SK-N-SH treated with all-trans-retinoic acid at 6 μM for 48 hours (cell line): ENCODE measurements at regions not wholly inside any gene's neighbourhood (a gene's known extent, or its start where the extent isn't known, plus 50 kb on each side); places are given as distances from the start of the nearest gene placed in this dataset.

Source experiments
- ATAC-seq: fragments of 200-7000 bp; cut with Tn5 transposase; 3 replicates; pipeline ENCODE4 v1.9.1; 2020; ENCODE audit warnings: mild to moderate bottlenecking, moderate library complexity
- ARNTL ChIP-seq: fragments of 450-650 bp; formaldehyde crosslinking; IDR thresholded peaks from 2 replicates; pipeline ENCODE4 v1.5.0; 2020; ENCODE audit warnings: low read depth, mild to moderate bottlenecking, moderate library complexity, borderline replicate concordance
- BACH2 ChIP-seq: fragments of 250-450 bp; sonication (Bioruptor Pico); IDR thresholded peaks from 2 replicates; pipeline ENCODE4 v1.9.0; 2021; ENCODE audit warnings: mild to moderate bottlenecking, borderline replicate concordance
- CSDC2 ChIP-seq: fragments of 250-450 bp; sonication (Bioruptor Pico); IDR thresholded peaks from 2 replicates; pipeline ENCODE4 v1.5.0; 2020; ENCODE audit warnings: mild to moderate bottlenecking, moderate library complexity
- ESRRG ChIP-seq: fragments of 250-450 bp; sonication (Bioruptor Pico); IDR thresholded peaks from 2 replicates; pipeline ENCODE4 v1.6.1; 2021; ENCODE audit warnings: mild to moderate bottlenecking
- ISL1 ChIP-seq: fragments of 250-450 bp; sonication (Bioruptor Pico); IDR thresholded peaks from 2 replicates; pipeline ENCODE4 v2.1.2; 2022; ENCODE audit warnings: mild to moderate bottlenecking, moderate library complexity
- PPARA ChIP-seq: fragments of 250-450 bp; sonication (Bioruptor Pico); IDR thresholded peaks from 2 replicates; pipeline ENCODE4 v1.5.0; 2020; ENCODE audit warnings: mild to moderate bottlenecking, borderline replicate concordance
- RARB ChIP-seq: fragments of 250-450 bp; sonication (Bioruptor Pico); IDR thresholded peaks from 2 replicates; pipeline ENCODE4 v1.8.0; 2021; ENCODE audit warnings: mild to moderate bottlenecking, moderate library complexity
- SNAI2 ChIP-seq: fragments of 250-450 bp; sonication (Bioruptor Pico); IDR thresholded peaks from 2 replicates; pipeline ENCODE4 v1.5.0; 2020; ENCODE audit warnings: mild to moderate bottlenecking, moderate library complexity
- TCF4 ChIP-seq: fragments of 250-450 bp; sonication (Bioruptor Pico); IDR thresholded peaks from 2 replicates; pipeline ENCODE4 v1.8.0; 2021; ENCODE audit warnings: mild to moderate bottlenecking, moderate library complexity, borderline replicate concordance
- TOX ChIP-seq: fragments of 250-450 bp; sonication (Bioruptor Pico); IDR thresholded peaks from 2 replicates; pipeline ENCODE4 v1.8.0; 2021; ENCODE audit warnings: mild to moderate bottlenecking, moderate library complexity, borderline replicate concordance
- ZC3H10 ChIP-seq: fragments of 250-450 bp; sonication (Bioruptor Pico); IDR thresholded peaks from 2 replicates; pipeline ENCODE4 v1.5.1; 2021; ENCODE audit warnings: mild to moderate bottlenecking, moderate library complexity
- ZFP3 ChIP-seq: fragments of 250-450 bp; sonication (Bioruptor Pico); IDR thresholded peaks from 2 replicates; pipeline ENCODE4 v1.5.0; 2020; ENCODE audit warnings: mild to moderate bottlenecking, moderate library complexity
- ZFP30 ChIP-seq: fragments of 450-650 bp; formaldehyde crosslinking; IDR thresholded peaks from 2 replicates; pipeline ENCODE4 v1.5.0; 2022; ENCODE audit warnings: mild to moderate bottlenecking, moderate library complexity
- ZNF565 ChIP-seq: fragments of 450-650 bp; formaldehyde crosslinking; conservative IDR thresholded peaks from 2 replicates; pipeline ENCODE4 v1.5.0; 2020; ENCODE audit warnings: low read depth, mild to moderate bottlenecking, moderate library complexity
- ZNF8 ChIP-seq: fragments of 450-650 bp; formaldehyde crosslinking; IDR thresholded peaks from 2 replicates; pipeline ENCODE4 v1.5.0; 2020; ENCODE audit warnings: mild to moderate bottlenecking, moderate library complexity
- TF ChIP-seq, protein P1 (sequence below): fragments of 250-450 bp; sonication (Bioruptor Pico); IDR thresholded peaks from 2 replicates; pipeline ENCODE4 v1.8.0; 2021; ENCODE audit warnings: low read depth, mild to moderate bottlenecking, moderate library complexity, borderline replicate concordance
- TF ChIP-seq, protein P2 (sequence below): fragments of 250-450 bp; sonication (Bioruptor Pico); IDR thresholded peaks from 2 replicates; pipeline ENCODE4 v1.5.1; 2020; ENCODE audit warnings: low read depth, mild to moderate bottlenecking, moderate library complexity
- TF ChIP-seq, protein P3 (sequence below): fragments of 250-450 bp; sonication (Bioruptor Pico); IDR thresholded peaks from 2 replicates; pipeline ENCODE4 v1.5.0; 2020; ENCODE audit warnings: mild to moderate bottlenecking, moderate library complexity
- TF ChIP-seq, protein P4 (sequence below): fragments of 250-450 bp; sonication (Bioruptor Pico); IDR thresholded peaks from 2 replicates; pipeline ENCODE4 v1.5.1; 2021; ENCODE audit warnings: mild to moderate bottlenecking, moderate library complexity
- TF ChIP-seq, protein P5 (sequence below): fragments of 250-450 bp; sonication (Bioruptor Pico); IDR thresholded peaks from 2 replicates; pipeline ENCODE4 v1.8.0; 2020; ENCODE audit warnings: mild to moderate bottlenecking, moderate library complexity, borderline replicate concordance

DNA sequence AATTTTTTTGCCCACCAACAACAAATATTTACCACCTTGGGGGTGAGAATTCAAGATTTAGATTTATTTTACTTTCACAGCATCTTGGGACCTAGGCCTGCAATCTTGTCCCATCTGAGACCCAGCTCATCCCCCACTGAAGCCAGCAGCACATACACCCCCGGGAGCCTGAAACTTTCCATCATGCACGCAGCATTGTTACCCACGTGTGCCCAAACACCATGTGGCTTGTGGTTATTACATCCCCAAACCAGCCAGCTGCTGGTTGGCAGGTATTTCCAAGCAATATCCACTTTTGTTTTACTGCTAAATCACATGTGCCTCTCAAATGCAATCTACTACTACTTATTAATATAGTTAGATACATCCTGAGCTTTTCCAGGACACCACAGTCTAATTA lies 149.3 kb upstream of the NT5E start:
- no peak for ATAC-seq
- TF ChIP-seq ISL1 (CRISPR knock-in tag) (no peak), PPARA (no peak), SNAI2 (CRISPR knock-in tag) (no peak), ZFP30 (no peak), ESRRG (no peak)
- TF ChIP-seq, protein P1, sequence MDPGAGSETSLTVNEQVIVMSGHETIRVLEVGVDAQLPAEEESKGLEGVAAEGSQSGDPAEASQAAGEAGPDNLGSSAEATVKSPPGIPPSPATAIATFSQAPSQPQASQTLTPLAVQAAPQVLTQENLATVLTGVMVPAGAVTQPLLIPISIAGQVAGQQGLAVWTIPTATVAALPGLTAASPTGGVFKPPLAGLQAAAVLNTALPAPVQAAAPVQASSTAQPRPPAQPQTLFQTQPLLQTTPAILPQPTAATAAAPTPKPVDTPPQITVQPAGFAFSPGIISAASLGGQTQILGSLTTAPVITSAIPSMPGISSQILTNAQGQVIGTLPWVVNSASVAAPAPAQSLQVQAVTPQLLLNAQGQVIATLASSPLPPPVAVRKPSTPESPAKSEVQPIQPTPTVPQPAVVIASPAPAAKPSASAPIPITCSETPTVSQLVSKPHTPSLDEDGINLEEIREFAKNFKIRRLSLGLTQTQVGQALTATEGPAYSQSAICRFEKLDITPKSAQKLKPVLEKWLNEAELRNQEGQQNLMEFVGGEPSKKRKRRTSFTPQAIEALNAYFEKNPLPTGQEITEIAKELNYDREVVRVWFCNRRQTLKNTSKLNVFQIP (CRISPR knock-in tag), result no peak

DNA sequence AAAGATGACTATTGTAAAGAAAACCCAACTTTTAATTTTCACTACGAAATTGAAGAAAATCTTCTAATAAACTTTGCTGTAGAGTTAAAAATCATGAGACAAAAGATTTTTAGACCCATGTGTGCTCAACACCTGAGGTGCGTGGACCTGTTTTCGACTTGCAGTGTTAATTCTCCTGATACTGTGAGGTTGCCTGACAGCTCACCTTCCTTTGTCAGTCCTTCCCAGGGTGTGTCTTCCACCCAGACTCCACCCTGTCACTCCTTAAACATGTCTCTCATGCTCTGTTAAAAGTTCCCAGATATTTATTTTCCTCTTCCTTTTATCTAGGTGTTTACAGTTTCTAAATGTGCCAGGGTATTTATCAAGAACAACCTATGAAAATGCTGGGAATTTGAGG lies 151.3 kb upstream of the NT5E start:
- TF ChIP-seq, protein P2, sequence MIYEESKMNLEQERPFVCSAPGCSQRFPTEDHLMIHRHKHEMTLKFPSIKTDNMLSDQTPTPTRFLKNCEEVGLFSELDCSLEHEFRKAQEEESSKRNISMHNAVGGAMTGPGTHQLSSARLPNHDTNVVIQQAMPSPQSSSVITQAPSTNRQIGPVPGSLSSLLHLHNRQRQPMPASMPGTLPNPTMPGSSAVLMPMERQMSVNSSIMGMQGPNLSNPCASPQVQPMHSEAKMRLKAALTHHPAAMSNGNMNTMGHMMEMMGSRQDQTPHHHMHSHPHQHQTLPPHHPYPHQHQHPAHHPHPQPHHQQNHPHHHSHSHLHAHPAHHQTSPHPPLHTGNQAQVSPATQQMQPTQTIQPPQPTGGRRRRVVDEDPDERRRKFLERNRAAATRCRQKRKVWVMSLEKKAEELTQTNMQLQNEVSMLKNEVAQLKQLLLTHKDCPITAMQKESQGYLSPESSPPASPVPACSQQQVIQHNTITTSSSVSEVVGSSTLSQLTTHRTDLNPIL (CRISPR knock-in tag), result no peak
- TF ChIP-seq ZNF8 (CRISPR knock-in tag), result no peak
- no peak for TF ChIP-seq ZC3H10 (CRISPR knock-in tag)
- no peak for TF ChIP-seq BACH2 (CRISPR knock-in tag)
- no peak for TF ChIP-seq RARB (CRISPR knock-in tag)
- TF ChIP-seq, protein P3, sequence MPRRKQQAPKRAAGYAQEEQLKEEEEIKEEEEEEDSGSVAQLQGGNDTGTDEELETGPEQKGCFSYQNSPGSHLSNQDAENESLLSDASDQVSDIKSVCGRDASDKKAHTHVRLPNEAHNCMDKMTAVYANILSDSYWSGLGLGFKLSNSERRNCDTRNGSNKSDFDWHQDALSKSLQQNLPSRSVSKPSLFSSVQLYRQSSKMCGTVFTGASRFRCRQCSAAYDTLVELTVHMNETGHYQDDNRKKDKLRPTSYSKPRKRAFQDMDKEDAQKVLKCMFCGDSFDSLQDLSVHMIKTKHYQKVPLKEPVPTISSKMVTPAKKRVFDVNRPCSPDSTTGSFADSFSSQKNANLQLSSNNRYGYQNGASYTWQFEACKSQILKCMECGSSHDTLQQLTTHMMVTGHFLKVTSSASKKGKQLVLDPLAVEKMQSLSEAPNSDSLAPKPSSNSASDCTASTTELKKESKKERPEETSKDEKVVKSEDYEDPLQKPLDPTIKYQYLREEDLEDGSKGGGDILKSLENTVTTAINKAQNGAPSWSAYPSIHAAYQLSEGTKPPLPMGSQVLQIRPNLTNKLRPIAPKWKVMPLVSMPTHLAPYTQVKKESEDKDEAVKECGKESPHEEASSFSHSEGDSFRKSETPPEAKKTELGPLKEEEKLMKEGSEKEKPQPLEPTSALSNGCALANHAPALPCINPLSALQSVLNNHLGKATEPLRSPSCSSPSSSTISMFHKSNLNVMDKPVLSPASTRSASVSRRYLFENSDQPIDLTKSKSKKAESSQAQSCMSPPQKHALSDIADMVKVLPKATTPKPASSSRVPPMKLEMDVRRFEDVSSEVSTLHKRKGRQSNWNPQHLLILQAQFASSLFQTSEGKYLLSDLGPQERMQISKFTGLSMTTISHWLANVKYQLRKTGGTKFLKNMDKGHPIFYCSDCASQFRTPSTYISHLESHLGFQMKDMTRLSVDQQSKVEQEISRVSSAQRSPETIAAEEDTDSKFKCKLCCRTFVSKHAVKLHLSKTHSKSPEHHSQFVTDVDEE (CRISPR knock-in tag), result no peak
- no peak for TF ChIP-seq TOX
- TF ChIP-seq ZFP3 (CRISPR knock-in tag), result no peak
- TF ChIP-seq, all 23 proteins: peak for 0
- ATAC-seq, result no peak

DNA sequence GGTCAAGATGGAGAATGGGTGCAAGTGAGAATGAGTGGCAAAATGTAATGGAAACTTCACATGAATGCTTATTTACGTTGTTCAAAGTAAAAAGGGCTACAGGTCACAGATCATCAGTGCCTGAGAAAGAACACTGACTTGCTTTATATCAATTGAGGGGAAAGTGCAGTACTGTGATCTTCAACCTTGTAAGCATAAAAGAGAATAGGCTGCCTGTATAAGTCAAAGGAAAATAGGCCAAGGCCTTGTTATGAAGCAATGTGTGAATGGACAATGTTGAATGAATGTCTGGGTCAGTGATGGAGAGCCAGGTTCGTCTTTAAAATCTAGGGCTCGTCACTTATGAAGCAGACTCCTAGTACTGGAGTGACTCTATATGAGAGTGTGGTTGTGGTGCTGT lies 158.6 kb upstream of the NT5E start:
- TF ChIP-seq, protein P2 (CRISPR knock-in tag), result no peak
- TF ChIP-seq RARB (CRISPR knock-in tag) (no peak), CSDC2 (CRISPR knock-in tag) (no peak), BACH2 (CRISPR knock-in tag) (no peak), ZC3H10 (CRISPR knock-in tag) (no peak), SNAI2 (CRISPR knock-in tag) (no peak), TOX (no peak), ZFP3 (CRISPR knock-in tag) (no peak), ZNF8 (CRISPR knock-in tag) (no peak), PPARA (no peak), TCF4 (CRISPR knock-in tag) (no peak), ZFP30 (no peak), ESRRG (no peak)
- TF ChIP-seq, protein P1 (CRISPR knock-in tag), result no peak

DNA sequence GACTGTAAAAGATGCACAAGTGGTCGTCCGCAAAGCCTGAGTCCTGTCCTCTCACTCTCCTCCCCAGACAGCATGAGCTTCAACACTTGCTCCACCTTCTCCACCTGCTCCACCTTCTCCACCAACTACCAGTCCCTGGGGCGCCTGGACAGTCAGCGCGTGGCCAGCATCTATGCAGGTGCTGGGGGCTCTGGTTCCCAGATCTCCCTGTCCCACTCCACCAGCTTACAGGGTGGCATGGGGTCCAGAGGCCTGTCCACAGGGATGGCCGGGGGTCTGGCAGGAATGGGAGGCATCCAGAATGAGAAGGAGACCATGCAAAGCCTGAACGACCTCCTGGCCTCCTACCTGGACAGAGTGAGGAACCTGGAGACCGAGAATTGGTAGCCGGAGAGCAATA lies 162.2 kb upstream of the NT5E start:
- no peak for ATAC-seq
- TF ChIP-seq BACH2 (CRISPR knock-in tag) (no peak), ZNF565 (no peak), ZNF8 (CRISPR knock-in tag) (no peak), RARB (CRISPR knock-in tag) (no peak), ARNTL (no peak), SNAI2 (CRISPR knock-in tag) (no peak), CSDC2 (CRISPR knock-in tag) (no peak), TOX (no peak), ISL1 (CRISPR knock-in tag) (no peak)
- TF ChIP-seq, protein P4, sequence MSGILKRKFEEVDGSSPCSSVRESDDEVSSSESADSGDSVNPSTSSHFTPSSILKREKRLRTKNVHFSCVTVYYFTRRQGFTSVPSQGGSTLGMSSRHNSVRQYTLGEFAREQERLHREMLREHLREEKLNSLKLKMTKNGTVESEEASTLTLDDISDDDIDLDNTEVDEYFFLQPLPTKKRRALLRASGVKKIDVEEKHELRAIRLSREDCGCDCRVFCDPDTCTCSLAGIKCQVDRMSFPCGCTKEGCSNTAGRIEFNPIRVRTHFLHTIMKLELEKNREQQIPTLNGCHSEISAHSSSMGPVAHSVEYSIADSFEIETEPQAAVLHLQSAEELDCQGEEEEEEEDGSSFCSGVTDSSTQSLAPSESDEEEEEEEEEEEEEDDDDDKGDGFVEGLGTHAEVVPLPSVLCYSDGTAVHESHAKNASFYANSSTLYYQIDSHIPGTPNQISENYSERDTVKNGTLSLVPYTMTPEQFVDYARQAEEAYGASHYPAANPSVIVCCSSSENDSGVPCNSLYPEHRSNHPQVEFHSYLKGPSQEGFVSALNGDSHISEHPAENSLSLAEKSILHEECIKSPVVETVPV, result no peak
- TF ChIP-seq, protein P3 (CRISPR knock-in tag), result no peak
- TF ChIP-seq, protein P5, sequence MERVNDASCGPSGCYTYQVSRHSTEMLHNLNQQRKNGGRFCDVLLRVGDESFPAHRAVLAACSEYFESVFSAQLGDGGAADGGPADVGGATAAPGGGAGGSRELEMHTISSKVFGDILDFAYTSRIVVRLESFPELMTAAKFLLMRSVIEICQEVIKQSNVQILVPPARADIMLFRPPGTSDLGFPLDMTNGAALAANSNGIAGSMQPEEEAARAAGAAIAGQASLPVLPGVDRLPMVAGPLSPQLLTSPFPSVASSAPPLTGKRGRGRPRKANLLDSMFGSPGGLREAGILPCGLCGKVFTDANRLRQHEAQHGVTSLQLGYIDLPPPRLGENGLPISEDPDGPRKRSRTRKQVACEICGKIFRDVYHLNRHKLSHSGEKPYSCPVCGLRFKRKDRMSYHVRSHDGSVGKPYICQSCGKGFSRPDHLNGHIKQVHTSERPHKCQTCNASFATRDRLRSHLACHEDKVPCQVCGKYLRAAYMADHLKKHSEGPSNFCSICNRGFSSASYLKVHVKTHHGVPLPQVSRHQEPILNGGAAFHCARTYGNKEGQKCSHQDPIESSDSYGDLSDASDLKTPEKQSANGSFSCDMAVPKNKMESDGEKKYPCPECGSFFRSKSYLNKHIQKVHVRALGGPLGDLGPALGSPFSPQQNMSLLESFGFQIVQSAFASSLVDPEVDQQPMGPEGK (CRISPR knock-in tag), result no peak

More for the DNA sequence above, 158.6 kb upstream of the NT5E start:
- no peak for ATAC-seq
